ENCODE measurements at regions not wholly inside any gene's neighbourhood (a gene's known extent, or its start where the extent isn't known, plus 50 kb on each side); places are given as distances from the start of the nearest gene placed in this dataset.
A peak's percentile ranks its signal among the peaks of the same experiment; 100 is the strongest.

- DNase-seq = peak; percentile 53
These were observed 349.8 kb downstream of the TNS1 start for GRCh38 chr2:217652761-217653639.

GRCh38 chr2:217650716-217651360 lies 352.0 kb downstream of the TNS1 start:
- peak; percentile 63 for DNase-seq

DNA sequence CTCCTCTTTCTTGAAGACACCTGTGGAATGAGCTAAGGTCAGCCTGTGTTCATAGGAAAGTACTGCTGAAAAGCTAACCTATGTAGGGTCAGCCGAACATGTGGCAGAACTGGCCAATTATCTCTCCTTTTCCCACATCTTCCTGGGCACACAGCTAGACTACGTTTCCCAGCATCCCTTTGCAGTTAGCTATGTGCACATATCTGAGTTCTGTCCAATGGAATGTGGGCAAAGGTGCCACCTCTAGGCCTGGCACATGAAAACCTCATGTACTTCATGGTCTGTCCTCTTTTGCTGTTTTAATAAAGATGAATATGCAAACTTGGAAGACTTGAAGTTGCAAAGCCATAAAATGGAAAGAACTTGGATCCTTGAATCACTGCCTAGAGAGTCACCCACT lies 352.6 kb downstream of the TNS1 start:
- no peak for DNase-seq

GRCh38 chr2:217647925-217648324 lies 354.9 kb downstream of the TNS1 start:
- no peak for DNase-seq

- DNase-seq = no peak
These were observed 355.6 kb downstream of the TNS1 start for GRCh38 chr2:217647226-217647625.

DNA sequence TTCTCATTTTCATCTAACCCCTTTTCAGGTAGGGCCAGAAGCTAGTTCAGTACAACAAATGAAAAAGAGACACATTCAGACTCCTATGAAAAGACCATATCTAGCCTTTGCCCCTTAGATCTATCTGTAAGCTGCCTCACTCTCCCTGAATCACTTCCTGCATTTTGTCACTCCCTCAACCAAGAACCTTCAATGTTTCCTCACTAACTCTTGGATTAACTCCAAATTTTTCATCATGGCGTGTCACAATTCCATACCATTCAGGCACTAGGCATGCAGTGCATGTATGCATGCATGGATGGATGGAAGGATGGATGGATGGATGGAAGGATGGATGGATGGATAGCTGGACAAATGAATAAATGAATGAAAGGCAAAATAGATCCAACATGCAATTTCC lies 356.9 kb downstream of the TNS1 start:
- DNase-seq = no peak

DNA sequence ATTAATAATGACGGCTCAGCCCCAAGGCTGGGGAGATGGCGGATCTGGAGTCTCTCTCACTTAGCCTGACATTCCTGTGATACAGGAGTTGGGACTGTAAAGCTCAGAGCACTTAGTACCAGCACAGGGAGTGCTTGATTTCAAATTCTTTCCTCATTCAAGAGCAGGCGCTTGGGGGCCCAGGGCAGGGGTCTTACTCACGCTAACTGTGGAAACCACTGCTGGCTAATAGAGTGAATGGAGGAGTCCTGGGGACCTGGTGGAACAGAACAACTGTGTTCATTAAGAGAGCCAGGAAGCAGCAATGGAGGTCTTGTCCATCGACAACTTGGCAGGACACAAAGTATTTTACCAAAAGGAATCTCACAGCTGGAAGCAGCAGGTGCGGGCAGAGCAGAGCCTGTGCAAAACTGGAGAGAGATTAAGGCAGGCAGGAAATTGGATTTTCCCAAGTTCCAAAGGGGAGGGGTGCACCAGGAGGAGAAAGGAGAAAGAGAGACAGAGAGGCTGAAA lies 358.9 kb downstream of the TNS1 start:
- DNase-seq = no peak

DNA sequence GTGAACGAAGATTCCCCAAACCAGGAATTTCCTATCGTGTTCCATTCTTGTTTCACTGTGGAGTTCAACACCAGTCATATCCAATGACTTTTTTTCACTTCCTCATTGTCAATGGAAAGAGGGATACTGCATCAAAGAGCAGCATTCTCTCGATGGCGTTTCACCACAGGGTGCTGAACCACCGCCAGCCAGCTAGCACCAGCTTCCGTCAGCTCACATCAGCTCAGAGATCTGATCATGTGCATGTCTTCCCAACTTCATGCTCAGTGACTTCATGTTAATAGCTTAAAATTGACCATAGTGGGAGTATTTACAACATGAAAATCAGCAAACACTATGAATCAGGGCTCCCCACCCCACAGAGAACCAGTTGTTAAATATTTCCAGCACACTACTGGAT lies 359.9 kb downstream of the TNS1 start:
- DNase-seq = peak; percentile 32

- no peak for DNase-seq
These were observed 360.8 kb downstream of the TNS1 start for GRCh38 chr2:217641960-217642359.

DNA sequence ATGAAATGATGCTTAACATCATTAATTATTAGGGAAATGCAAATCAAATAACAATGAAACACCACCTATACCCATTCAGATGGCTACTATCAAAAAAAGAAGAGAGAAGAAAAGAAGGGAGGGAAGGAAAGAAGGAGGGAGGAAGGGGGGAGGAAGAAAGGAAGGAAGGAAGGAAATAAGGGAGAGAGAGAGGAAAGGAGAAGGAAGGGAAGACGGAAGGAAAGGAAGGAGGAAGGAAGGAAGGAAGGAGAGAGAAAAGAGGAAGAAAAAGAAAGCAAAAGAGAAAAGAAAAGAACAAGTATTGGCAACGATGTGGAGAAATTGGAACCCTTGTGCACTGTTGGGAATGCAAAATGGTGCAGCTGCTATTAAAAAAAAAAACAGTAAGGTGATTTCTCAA lies 363.3 kb downstream of the TNS1 start:
- no peak for DNase-seq

GRCh38 chr2:217638533-217638932 lies 364.3 kb downstream of the TNS1 start:
- DNase-seq = no peak

DNA sequence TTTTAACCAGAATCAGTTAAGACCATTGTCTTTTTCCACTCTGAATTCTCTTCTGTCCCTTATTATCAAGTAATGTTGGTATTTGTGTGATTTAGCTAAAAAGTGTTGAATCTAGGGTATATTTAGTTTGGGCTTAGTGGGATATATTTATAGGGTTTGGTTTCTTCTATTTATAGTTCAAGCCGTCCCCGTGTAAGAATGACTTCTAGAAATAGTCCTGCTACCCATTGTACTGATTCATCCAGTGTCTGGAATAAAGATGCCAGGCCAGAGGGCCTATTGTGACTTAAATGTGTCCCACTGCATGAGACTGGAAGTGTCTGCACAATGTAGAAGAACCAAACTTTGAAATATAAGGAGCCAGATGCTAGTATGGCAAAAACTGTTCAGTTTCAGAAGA lies 364.8 kb downstream of the TNS1 start:
- no peak for DNase-seq

- DNase-seq = no peak
These were observed 365.7 kb downstream of the TNS1 start for GRCh38 chr2:217636991-217637561.

DNA sequence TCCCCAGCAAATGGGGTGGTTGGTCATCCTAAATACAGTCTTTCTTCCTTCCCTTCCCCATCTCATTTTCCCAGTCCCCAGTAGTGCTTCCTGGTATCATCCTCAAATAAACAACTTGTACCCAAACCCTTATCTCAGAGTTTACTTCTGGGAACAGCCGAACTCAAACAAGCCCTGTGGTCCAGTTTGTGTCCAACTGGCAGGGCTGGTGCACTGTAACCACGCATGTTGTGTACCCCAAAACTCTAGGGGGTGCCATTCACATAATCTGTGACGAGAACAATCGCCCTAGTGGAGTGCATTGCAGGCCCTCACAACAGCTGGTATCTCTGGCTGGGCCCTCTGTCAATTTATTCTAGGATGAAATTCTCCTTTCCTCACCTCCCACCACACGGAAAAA lies 366.2 kb downstream of the TNS1 start:
- no peak for DNase-seq

DNA sequence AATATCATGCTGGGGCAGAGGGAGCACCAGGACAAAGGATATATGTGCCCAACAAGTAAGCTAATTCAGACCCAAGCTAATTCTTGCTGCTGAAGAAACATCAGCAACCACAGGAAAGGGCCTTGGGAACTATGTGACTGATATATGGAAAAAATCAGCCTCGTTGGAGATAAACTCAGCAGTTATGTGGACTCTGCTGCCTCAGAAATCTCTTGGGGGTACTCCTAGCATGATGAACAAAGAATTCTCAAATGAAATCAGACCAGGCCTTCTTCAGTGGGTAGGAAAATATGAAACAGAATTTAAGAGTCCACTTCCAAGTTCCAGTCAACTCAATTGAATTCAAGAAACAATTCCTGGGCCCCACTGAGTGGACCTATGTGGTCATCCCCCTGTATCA lies 367.9 kb downstream of the TNS1 start:
- no peak for DNase-seq

DNA sequence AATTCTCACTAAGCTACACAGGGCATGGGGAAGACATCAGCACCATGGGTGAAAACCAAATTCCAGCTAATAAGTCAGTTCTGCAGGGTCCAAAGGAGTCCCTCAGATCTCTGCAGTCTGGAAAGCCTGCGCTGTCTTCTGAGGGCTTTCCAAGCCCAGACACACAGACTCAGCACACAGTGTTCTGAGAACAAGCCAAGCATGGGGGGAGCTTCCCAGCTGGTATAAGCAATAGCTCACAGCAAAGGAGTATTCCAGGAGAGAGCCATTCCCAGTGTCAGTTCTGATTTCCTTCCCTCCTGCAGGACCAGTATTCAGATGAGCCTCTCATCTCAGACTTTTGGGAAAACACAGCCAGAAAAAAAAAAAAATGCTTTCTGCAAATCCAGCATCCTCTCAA lies 370.8 kb downstream of the TNS1 start:
- no peak for DNase-seq

GRCh38 chr2:217631115-217631514 lies 371.7 kb downstream of the TNS1 start:
- DNase-seq = no peak

GRCh38 chr2:217629347-217629746 lies 373.4 kb downstream of the TNS1 start:
- no peak for DNase-seq

- DNase-seq = no peak
These were observed 374.7 kb downstream of the TNS1 start for GRCh38 chr2:217628061-217628460.

- DNase-seq = no peak
These were observed 375.9 kb downstream of the TNS1 start for GRCh38 chr2:217626926-217627325.

DNA sequence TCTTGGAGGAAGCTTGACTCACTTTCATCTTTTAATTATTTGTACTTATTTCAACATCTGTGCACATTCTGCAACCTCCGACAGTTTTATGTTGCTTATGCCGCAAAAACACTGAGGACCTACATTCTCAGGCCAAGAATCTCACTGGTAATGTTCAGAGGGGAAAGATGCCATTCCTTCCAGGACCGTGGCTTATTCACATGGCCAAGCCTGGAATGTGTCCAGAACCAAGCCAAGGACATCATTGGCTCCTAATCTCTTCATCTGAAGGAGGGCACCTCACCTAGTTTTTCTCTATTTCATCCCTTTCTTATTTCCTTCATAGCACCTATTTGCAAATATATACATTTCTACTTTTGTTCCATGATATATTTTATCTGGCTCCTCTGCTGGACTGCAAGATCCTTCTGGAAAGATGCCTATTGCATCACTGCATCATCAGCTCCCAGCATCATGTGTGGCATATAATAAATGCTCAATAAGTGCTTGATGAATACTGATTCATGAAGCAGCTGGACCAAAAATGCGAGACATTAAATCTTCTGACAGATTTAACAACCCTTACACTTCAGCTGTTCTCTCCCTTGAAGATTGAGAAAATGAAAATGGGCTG lies 377.1 kb downstream of the TNS1 start:
- DNase-seq = no peak

DNA sequence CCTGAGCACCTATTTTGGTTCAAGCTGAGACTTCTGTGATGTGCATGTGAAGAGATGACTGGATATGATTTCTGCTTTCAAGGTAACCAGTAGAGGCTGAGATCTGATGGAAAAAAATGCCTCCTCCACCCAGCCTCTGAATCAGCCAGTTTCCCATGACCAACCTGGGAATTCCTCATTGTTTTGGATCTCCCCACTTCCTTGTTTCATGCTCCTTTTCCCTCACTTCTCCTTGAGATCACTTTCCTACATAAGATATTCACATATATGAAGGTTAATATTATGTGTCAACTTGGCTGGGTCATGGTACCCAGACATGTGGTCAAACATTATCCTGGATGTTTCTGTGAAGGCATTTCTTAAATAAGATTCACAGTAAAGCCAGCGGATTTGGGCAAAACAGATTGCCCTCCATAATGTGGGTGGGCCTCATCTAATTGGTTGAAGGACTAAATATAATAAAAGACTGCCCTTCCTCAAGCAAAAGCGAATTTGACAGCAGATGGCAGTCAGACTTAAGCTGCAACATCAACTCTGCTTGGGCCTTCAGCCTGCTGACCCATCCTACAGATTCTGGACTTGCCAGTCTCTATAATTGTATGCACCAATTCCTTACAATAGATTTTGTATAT lies 379.4 kb downstream of the TNS1 start:
- no peak for DNase-seq
